GM12878 (cell line): ENCODE measurements at regions not wholly inside any gene's neighbourhood (a gene's known extent, or its start where the extent isn't known, plus 50 kb on each side); places are given as distances from the start of the nearest gene placed in this dataset.

Source experiments
- ATAC-seq: fragments of 200-7000 bp; cut with Tn5 transposase; 3 replicates; pipeline ENCODE4 v1.9.1; 2020; ENCODE audit warnings: mild to moderate bottlenecking, moderate library complexity
- BruUV-seq: library from RNA; stranded (reverse); fragments of 400-500 nt; replicated peaks from 2 replicates; lab custom pipeline; 2021; lab: Mats Ljungman, UMichigan
- CTCF ChIA-PET: fragments of 300-600 bp; sonication (Branson Sonifier 250); formaldehyde crosslinking; extraction: SDS; loops from one replicate; lab custom pipeline; 2021; ENCODE audit warnings: inconsistent platforms; lab: Yijun Ruan, JAX
- POLR2A ChIA-PET: fragments of 350-600 bp; formaldehyde crosslinking; extraction: SDS; loops from one replicate; lab custom pipeline; 2021; ENCODE audit warnings: inconsistent platforms; lab: Charles Lee
- RAD21 ChIA-PET: fragments of 300-600 bp; sonication (Branson Sonifier 250); formaldehyde crosslinking; loops from one replicate; lab custom pipeline; 2023; ENCODE audit warnings: antibody characterized with exemption; ENCODE audit not compliant: unreplicated experiment; lab: Charles Lee
- SMC1A ChIA-PET: fragments of 300-600 bp; sonication (Branson Sonifier 250); formaldehyde crosslinking; loops from one replicate; lab custom pipeline; 2023; ENCODE audit not compliant: unreplicated experiment, uncharacterized antibody; lab: Charles Lee
- DNase-seq: peaks from one replicate; pipeline ENCODE4 v3.0.0-alpha.2; 2011; ENCODE audit warnings: low read depth, low spot score
- FAIRE-seq: peaks from 3 replicates; lab custom pipeline; 2011; peaks lifted over from hg19 to GRCh38; lab: Jason Lieb, UNC
- H2AFZ ChIP-seq: 2 replicates; pipeline ENCODE4 v1.6.0; 2011; ENCODE audit warnings: low read depth, low read length, control low read depth; ENCODE audit not compliant: control insufficient read depth
- H3K27ac ChIP-seq: 2 replicates; pipeline ENCODE4 v1.5.1; 2011; ENCODE audit warnings: control low read depth; ENCODE audit not compliant: control insufficient read depth, insufficient read depth
- H3K27me3 ChIP-seq, 2 experiments: replicated peaks in 1 of 2; 2 replicates each; pipeline versions ENCODE4 v1.6.0 to v1.6.1; 2011; ENCODE audit warnings: low read length in 1 of 2; ENCODE audit not compliant: control insufficient read depth in 2 of 2, insufficient read depth in 2 of 2
- H3K36me3 ChIP-seq, 2 experiments: 2 replicates each; pipeline ENCODE4 v1.5.1; 2011; ENCODE audit warnings: low read length in 1 of 2; ENCODE audit not compliant: control insufficient read depth in 2 of 2, insufficient read depth in 2 of 2
- H3K4me1 ChIP-seq: 2 replicates; pipeline ENCODE4 v1.6.1; 2011; ENCODE audit warnings: mild to moderate bottlenecking, low read length, moderate library complexity, mixed read lengths; ENCODE audit not compliant: control insufficient read depth, insufficient read depth
- H3K4me2 ChIP-seq: 2 replicates; pipeline ENCODE4 v1.6.0; 2011; ENCODE audit warnings: control low read depth; ENCODE audit not compliant: control insufficient read depth, insufficient read depth
- H3K4me3 ChIP-seq: fragments of 200-600 bp; sonication (generic); 2 replicates; pipeline ENCODE4 v1.5.1; 2016
- H3K79me2 ChIP-seq: 2 replicates; pipeline ENCODE4 v1.6.0; 2011; ENCODE audit warnings: low read length; ENCODE audit not compliant: control insufficient read depth, insufficient read depth
- H3K9ac ChIP-seq: 2 replicates; pipeline ENCODE4 v1.8.0; 2011; ENCODE audit warnings: low read length, control low read depth, mixed read lengths; ENCODE audit not compliant: control insufficient read depth, insufficient read depth
- H3K9me3 ChIP-seq: replicated peaks from 3 replicates; pipeline ENCODE4 v1.5.1; 2011; ENCODE audit warnings: mild to moderate bottlenecking, low read length; ENCODE audit not compliant: control insufficient read depth, insufficient read depth
- H4K20me1 ChIP-seq: 2 replicates; pipeline ENCODE4 v1.6.0; 2011; ENCODE audit not compliant: control insufficient read depth, insufficient read depth
- BRCA1 ChIP-seq: IDR thresholded peaks from 2 replicates; pipeline ENCODE4 v1.6.1; 2011; ENCODE audit warnings: low read depth, low read length, improper control_type of control experiment
- CHD4 ChIP-seq: fragments of 200-600 bp; sonication (generic); IDR thresholded peaks from 2 replicates; pipeline ENCODE4 v1.6.1; 2016; ENCODE audit warnings: mild to moderate bottlenecking
- CREM ChIP-seq: IDR thresholded peaks from 2 replicates; pipeline ENCODE4 v1.6.1; 2014; ENCODE audit warnings: antibody characterized with exemption, low read depth
- EZH2 ChIP-seq: IDR thresholded peaks from 2 replicates; pipeline ENCODE4 v1.6.1; 2012; ENCODE audit warnings: low read depth, mild to moderate bottlenecking, control low read depth, inconsistent platforms, low read length, borderline replicate concordance; ENCODE audit not compliant: control insufficient read depth
- IKZF1 ChIP-seq: fragments of 450-650 bp; conservative IDR thresholded peaks from 2 replicates; pipeline ENCODE4 v1.6.1; 2017; ENCODE audit warnings: antibody characterized with exemption, mild to moderate bottlenecking
- RAD51 ChIP-seq: fragments of 450-650 bp; IDR thresholded peaks from 2 replicates; pipeline ENCODE4 v1.6.1; 2016; ENCODE audit warnings: moderate library complexity, mild to moderate bottlenecking, inconsistent platforms
- RCOR1 ChIP-seq: conservative IDR thresholded peaks from 2 replicates; pipeline ENCODE4 v1.6.1; 2012; ENCODE audit warnings: low read depth, low read length, improper control_type of control experiment
- TAF1 ChIP-seq: IDR thresholded peaks from 2 replicates; pipeline ENCODE4 v1.6.1; 2011; ENCODE audit warnings: mild to moderate bottlenecking, low read depth, low read length, borderline replicate concordance
- TCF12 ChIP-seq: IDR thresholded peaks from 2 replicates; pipeline ENCODE4 v1.6.1; 2011; ENCODE audit warnings: low read depth, mild to moderate bottlenecking, low read length
- ZNF622 ChIP-seq: fragments of 450-650 bp; IDR thresholded peaks from 2 replicates; pipeline ENCODE4 v1.6.1; 2017; ENCODE audit warnings: mild to moderate bottlenecking, inconsistent platforms
- WGBS: methylation state at CpG from one replicate; pipeline ENCODE4 v1.1.6; 2016; ENCODE audit warnings: low lambda C conversion rate; ENCODE audit not compliant: insufficient replicate concordance, insufficient coverage; ENCODE audit errors: missing lambda C conversion rate; 5-methylcytosine and 5-hydroxymethylcytosine counted together
- in situ Hi-C: fragments of 300-500 bp; cut with MboI; formaldehyde crosslinking; loops from 9 replicates; pipeline ENCODE4 v1.14.3; 2018; ENCODE audit warnings: mixed read lengths
- intact Hi-C: fragments of 100-400 bp; cut with micrococcal nuclease; formaldehyde crosslinking; loops from one replicate; pipeline ENCODE4 v1.14.2; 2022; ENCODE audit not compliant: unreplicated experiment
- TF ChIP-seq, protein P1 (sequence below): fragments of 450-650 bp; formaldehyde crosslinking; IDR thresholded peaks from 2 replicates; pipeline ENCODE4 v1.4.0; 2020; ENCODE audit warnings: mild to moderate bottlenecking, moderate library complexity
- TF ChIP-seq, protein P2 (sequence below): fragments of 450-650 bp; IDR thresholded peaks from 2 replicates; pipeline ENCODE4 v1.6.1; 2017; ENCODE audit warnings: mild to moderate bottlenecking, moderate library complexity
- TF ChIP-seq, protein P3 (sequence below): IDR thresholded peaks from 2 replicates; pipeline ENCODE4 v1.6.1; 2012; ENCODE audit warnings: low read depth, low read length, improper control_type of control experiment
- TF ChIP-seq, protein P4 (sequence below): IDR thresholded peaks from 2 replicates; pipeline ENCODE4 v1.6.1; 2012; ENCODE audit warnings: mild to moderate bottlenecking, low read depth, low read length

DNA sequence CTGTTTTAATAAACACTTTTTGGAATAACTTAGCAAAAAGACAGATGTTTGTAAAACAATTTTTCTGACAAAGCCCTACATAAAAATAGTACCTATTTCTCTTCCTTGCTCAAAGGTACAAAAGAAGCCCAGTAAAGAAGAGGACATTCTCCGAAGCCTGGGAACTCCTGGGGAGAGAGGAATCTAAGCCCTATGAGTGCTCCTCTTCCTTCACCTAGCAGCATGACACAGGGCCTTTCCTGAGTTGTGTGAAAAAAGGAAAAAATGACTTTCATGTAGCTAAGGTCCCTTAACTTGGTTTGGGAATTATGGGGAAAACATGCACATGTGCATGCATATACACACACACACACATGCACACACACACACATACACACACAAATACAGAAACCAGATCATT is 586.9 kb downstream of the TMA16 start:
- no peaks in the 10 kb centered on the region for H3K79me2 ChIP-seq
- ChIA-PET SMC1A (no interaction called here), RAD21 (no interaction called here), CTCF (no interaction called here), POLR2A (no interaction called here)
- 4% methylated on average over 1 of the region's 1 CpG for WGBS
- no peaks in the 10 kb centered on the region for H3K27me3 ChIP-seq
- no peak overlapping the region for H3K4me2 ChIP-seq
- in situ Hi-C loops (no loop called here), intact Hi-C loops (no loop called here)
- no peak overlapping the region for H2AFZ ChIP-seq
- no peak overlapping the region for H3K9ac ChIP-seq
- no peaks in the 10 kb centered on the region for H3K9me3 ChIP-seq
- H3K36me3 ChIP-seq, result no peaks in the 10 kb centered on the region
- FAIRE-seq (no peak), DNase-seq (no peak), ATAC-seq (no peak)
- no peak overlapping the region for H3K27ac ChIP-seq
- H3K4me1 ChIP-seq, result no peaks in the 10 kb centered on the region
- H4K20me1 ChIP-seq, result no peaks in the 10 kb centered on the region
- BruUV-seq, result no TSS peak
- H3K4me3 ChIP-seq, result no peak overlapping the region
- TF ChIP-seq, protein P1, sequence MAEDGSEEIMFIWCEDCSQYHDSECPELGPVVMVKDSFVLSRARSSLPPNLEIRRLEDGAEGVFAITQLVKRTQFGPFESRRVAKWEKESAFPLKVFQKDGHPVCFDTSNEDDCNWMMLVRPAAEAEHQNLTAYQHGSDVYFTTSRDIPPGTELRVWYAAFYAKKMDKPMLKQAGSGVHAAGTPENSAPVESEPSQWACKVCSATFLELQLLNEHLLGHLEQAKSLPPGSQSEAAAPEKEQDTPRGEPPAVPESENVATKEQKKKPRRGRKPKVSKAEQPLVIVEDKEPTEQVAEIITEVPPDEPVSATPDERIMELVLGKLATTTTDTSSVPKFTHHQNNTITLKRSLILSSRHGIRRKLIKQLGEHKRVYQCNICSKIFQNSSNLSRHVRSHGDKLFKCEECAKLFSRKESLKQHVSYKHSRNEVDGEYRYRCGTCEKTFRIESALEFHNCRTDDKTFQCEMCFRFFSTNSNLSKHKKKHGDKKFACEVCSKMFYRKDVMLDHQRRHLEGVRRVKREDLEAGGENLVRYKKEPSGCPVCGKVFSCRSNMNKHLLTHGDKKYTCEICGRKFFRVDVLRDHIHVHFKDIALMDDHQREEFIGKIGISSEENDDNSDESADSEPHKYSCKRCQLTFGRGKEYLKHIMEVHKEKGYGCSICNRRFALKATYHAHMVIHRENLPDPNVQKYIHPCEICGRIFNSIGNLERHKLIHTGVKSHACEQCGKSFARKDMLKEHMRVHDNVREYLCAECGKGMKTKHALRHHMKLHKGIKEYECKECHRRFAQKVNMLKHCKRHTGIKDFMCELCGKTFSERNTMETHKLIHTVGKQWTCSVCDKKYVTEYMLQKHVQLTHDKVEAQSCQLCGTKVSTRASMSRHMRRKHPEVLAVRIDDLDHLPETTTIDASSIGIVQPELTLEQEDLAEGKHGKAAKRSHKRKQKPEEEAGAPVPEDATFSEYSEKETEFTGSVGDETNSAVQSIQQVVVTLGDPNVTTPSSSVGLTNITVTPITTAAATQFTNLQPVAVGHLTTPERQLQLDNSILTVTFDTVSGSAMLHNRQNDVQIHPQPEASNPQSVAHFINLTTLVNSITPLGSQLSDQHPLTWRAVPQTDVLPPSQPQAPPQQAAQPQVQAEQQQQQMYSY (CRISPR knock-in tag), result no peak
- TF ChIP-seq RCOR1 (no peak), RAD51 (no peak), IKZF1 (no peak), TCF12 (no peak), BRCA1 (no peak), CHD4 (no peak), ZNF622 (no peak), TAF1 (no peak), CREM (no peak), EZH2 (no peak)
- TF ChIP-seq, protein P2, sequence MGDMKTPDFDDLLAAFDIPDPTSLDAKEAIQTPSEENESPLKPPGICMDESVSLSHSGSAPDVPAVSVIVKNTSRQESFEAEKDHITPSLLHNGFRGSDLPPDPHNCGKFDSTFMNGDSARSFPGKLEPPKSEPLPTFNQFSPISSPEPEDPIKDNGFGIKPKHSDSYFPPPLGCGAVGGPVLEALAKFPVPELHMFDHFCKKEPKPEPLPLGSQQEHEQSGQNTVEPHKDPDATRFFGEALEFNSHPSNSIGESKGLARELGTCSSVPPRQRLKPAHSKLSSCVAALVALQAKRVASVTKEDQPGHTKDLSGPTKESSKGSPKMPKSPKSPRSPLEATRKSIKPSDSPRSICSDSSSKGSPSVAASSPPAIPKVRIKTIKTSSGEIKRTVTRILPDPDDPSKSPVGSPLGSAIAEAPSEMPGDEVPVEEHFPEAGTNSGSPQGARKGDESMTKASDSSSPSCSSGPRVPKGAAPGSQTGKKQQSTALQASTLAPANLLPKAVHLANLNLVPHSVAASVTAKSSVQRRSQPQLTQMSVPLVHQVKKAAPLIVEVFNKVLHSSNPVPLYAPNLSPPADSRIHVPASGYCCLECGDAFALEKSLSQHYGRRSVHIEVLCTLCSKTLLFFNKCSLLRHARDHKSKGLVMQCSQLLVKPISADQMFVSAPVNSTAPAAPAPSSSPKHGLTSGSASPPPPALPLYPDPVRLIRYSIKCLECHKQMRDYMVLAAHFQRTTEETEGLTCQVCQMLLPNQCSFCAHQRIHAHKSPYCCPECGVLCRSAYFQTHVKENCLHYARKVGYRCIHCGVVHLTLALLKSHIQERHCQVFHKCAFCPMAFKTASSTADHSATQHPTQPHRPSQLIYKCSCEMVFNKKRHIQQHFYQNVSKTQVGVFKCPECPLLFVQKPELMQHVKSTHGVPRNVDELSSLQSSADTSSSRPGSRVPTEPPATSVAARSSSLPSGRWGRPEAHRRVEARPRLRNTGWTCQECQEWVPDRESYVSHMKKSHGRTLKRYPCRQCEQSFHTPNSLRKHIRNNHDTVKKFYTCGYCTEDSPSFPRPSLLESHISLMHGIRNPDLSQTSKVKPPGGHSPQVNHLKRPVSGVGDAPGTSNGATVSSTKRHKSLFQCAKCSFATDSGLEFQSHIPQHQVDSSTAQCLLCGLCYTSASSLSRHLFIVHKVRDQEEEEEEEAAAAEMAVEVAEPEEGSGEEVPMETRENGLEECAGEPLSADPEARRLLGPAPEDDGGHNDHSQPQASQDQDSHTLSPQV, result no peak
- TF ChIP-seq, protein P3, sequence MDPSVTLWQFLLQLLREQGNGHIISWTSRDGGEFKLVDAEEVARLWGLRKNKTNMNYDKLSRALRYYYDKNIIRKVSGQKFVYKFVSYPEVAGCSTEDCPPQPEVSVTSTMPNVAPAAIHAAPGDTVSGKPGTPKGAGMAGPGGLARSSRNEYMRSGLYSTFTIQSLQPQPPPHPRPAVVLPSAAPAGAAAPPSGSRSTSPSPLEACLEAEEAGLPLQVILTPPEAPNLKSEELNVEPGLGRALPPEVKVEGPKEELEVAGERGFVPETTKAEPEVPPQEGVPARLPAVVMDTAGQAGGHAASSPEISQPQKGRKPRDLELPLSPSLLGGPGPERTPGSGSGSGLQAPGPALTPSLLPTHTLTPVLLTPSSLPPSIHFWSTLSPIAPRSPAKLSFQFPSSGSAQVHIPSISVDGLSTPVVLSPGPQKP, result no peak
- TF ChIP-seq, protein P4, sequence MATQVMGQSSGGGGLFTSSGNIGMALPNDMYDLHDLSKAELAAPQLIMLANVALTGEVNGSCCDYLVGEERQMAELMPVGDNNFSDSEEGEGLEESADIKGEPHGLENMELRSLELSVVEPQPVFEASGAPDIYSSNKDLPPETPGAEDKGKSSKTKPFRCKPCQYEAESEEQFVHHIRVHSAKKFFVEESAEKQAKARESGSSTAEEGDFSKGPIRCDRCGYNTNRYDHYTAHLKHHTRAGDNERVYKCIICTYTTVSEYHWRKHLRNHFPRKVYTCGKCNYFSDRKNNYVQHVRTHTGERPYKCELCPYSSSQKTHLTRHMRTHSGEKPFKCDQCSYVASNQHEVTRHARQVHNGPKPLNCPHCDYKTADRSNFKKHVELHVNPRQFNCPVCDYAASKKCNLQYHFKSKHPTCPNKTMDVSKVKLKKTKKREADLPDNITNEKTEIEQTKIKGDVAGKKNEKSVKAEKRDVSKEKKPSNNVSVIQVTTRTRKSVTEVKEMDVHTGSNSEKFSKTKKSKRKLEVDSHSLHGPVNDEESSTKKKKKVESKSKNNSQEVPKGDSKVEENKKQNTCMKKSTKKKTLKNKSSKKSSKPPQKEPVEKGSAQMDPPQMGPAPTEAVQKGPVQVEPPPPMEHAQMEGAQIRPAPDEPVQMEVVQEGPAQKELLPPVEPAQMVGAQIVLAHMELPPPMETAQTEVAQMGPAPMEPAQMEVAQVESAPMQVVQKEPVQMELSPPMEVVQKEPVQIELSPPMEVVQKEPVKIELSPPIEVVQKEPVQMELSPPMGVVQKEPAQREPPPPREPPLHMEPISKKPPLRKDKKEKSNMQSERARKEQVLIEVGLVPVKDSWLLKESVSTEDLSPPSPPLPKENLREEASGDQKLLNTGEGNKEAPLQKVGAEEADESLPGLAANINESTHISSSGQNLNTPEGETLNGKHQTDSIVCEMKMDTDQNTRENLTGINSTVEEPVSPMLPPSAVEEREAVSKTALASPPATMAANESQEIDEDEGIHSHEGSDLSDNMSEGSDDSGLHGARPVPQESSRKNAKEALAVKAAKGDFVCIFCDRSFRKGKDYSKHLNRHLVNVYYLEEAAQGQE, result no peak
